H9 (cell line): ENCODE measurements at regions not wholly inside any gene's neighbourhood (a gene's known extent, or its start where the extent isn't known, plus 50 kb on each side); places are given as distances from the start of the nearest gene placed in this dataset.

Experiments used
- DNase-seq: peaks from one replicate; pipeline ENCODE4 v3.0.0-alpha.2; 2017
- H2AFZ ChIP-seq: one replicate; pipeline ENCODE4 v1.6.1; 2013; ENCODE audit warnings: mild to moderate bottlenecking, low read length, control low read depth, moderate library complexity
- H2AK5ac ChIP-seq: 2 replicates; pipeline ENCODE4 v1.6.1; 2013; ENCODE audit warnings: low read length, control low read depth, mixed read lengths; ENCODE audit not compliant: insufficient read length
- H2BK120ac ChIP-seq: one replicate; pipeline ENCODE4 v1.6.1; 2013; ENCODE audit warnings: low read depth, mild to moderate bottlenecking, low read length, control low read depth, inconsistent platforms; ENCODE audit not compliant: poor library complexity, severe bottlenecking
- H2BK12ac ChIP-seq: 2 replicates; pipeline ENCODE4 v1.6.1; 2013; ENCODE audit warnings: low read length, control low read depth, mixed read lengths, low read depth; ENCODE audit not compliant: insufficient read length
- H2BK15ac ChIP-seq: 2 replicates; pipeline ENCODE4 v1.6.1; 2013; ENCODE audit warnings: low read depth, low read length, control low read depth
- H2BK20ac ChIP-seq: one replicate; pipeline ENCODE4 v1.6.1; 2013; ENCODE audit warnings: low read depth, mild to moderate bottlenecking, low read length, control low read depth, inconsistent platforms; ENCODE audit not compliant: poor library complexity, severe bottlenecking
- H2BK5ac ChIP-seq: 2 replicates; pipeline ENCODE4 v1.6.1; 2013; ENCODE audit warnings: low read length, control low read depth, mixed read lengths; ENCODE audit not compliant: insufficient read length
- H3K14ac ChIP-seq: 2 replicates; pipeline ENCODE4 v1.6.1; 2013; ENCODE audit warnings: low read length, control low read depth; ENCODE audit not compliant: insufficient read depth
- H3K18ac ChIP-seq: 2 replicates; pipeline ENCODE4 v1.6.1; 2013; ENCODE audit warnings: low read depth, mild to moderate bottlenecking, mixed read lengths, low read length, control low read depth; ENCODE audit not compliant: insufficient read length
- H3K23ac ChIP-seq: 2 replicates; pipeline ENCODE4 v1.6.1; 2013; ENCODE audit warnings: low read length, control low read depth, mixed read lengths, low read depth; ENCODE audit not compliant: insufficient read length
- H3K23me2 ChIP-seq: 2 replicates; pipeline ENCODE4 v1.6.1; 2013; ENCODE audit warnings: low read depth, mild to moderate bottlenecking, mixed read lengths, low read length, control low read depth; ENCODE audit not compliant: insufficient read length, poor library complexity, severe bottlenecking
- H3K27ac ChIP-seq: 2 replicates; pipeline ENCODE4 v1.5.1; 2013; ENCODE audit warnings: low read length, control low read depth, mixed read lengths, low read depth; ENCODE audit not compliant: insufficient read length
- H3K27me3 ChIP-seq: 2 replicates; pipeline ENCODE4 v1.6.1; 2013; ENCODE audit warnings: low read length, control low read depth, inconsistent platforms; ENCODE audit not compliant: insufficient read depth
- H3K4ac ChIP-seq: 2 replicates; pipeline ENCODE4 v1.6.1; 2013; ENCODE audit warnings: low read depth, mild to moderate bottlenecking, control low read depth, inconsistent platforms, low read length, moderate library complexity
- H3K4me1 ChIP-seq: 2 replicates; pipeline ENCODE4 v1.6.1; 2013; ENCODE audit warnings: low read length, control low read depth, inconsistent platforms; ENCODE audit not compliant: insufficient read depth
- H3K4me2 ChIP-seq: 2 replicates; pipeline ENCODE4 v1.6.1; 2013; ENCODE audit warnings: low read length, control low read depth, mixed read lengths; ENCODE audit not compliant: insufficient read length, insufficient read depth
- H3K56ac ChIP-seq: 2 replicates; pipeline ENCODE4 v1.6.1; 2013; ENCODE audit warnings: low read depth, mild to moderate bottlenecking, mixed read lengths, low read length, control low read depth; ENCODE audit not compliant: insufficient read length
- H3K79me1 ChIP-seq: 2 replicates; pipeline ENCODE4 v1.6.1; 2013; ENCODE audit warnings: low read depth, mild to moderate bottlenecking, moderate library complexity, low read length, control low read depth, inconsistent platforms; ENCODE audit not compliant: insufficient read depth, poor library complexity, severe bottlenecking
- H3K79me2 ChIP-seq: 2 replicates; pipeline ENCODE4 v1.6.1; 2013; ENCODE audit warnings: low read length, control low read depth, inconsistent platforms; ENCODE audit not compliant: insufficient read depth
- H3K9ac ChIP-seq: 2 replicates; pipeline ENCODE4 v1.6.1; 2013; ENCODE audit warnings: low read length, control low read depth, mixed read lengths; ENCODE audit not compliant: insufficient read length; ENCODE audit errors: extremely low read depth
- H3K9me3 ChIP-seq: one replicate; pipeline ENCODE4 v1.6.1; 2013; ENCODE audit warnings: low read depth, low read length, inconsistent platforms; ENCODE audit not compliant: control insufficient read depth
- H3T11ph ChIP-seq: one replicate; pipeline ENCODE4 v1.6.1; 2013; ENCODE audit warnings: mild to moderate bottlenecking, low read length, control low read depth, inconsistent platforms
- H4K20me1 ChIP-seq: one replicate; pipeline ENCODE4 v1.6.1; 2013; ENCODE audit not compliant: control insufficient read depth, insufficient read length, insufficient read depth
- H4K5ac ChIP-seq: 2 replicates; pipeline ENCODE4 v1.6.1; 2013; ENCODE audit warnings: low read depth, mild to moderate bottlenecking, mixed read lengths, low read length, control low read depth; ENCODE audit not compliant: insufficient read length
- H4K8ac ChIP-seq: replicated peaks from 2 replicates; pipeline ENCODE4 v1.6.1; 2013; ENCODE audit warnings: low read length, control low read depth, mixed read lengths, low read depth; ENCODE audit not compliant: insufficient read length
- H4K91ac ChIP-seq: 2 replicates; pipeline ENCODE4 v1.6.1; 2013; ENCODE audit warnings: low read depth, mild to moderate bottlenecking, moderate library complexity, mixed read lengths, low read length, control low read depth; ENCODE audit not compliant: insufficient read length
- H3K27ac Mint-ChIP-seq, 3 experiments: 2 replicates in 2 of 3; 3 replicates in 1 of 3; pipeline ENCODE4 v1.8.0; 2020 to 2021; ENCODE audit warnings: mixed read lengths in 3 of 3, mild to moderate bottlenecking in 1 of 3, moderate library complexity in 1 of 3
- H3K27me3 Mint-ChIP-seq: 2 replicates; pipeline ENCODE4 v1.8.0; 2021; ENCODE audit warnings: low read depth, mild to moderate bottlenecking, moderate library complexity, mixed read lengths
- H3K36me3 Mint-ChIP-seq, 3 experiments: 2 replicates in 2 of 3; 3 replicates in 1 of 3; pipeline ENCODE4 v1.8.0; 2020 to 2021; ENCODE audit warnings: low read depth in 3 of 3, mixed read lengths in 3 of 3; ENCODE audit not compliant: insufficient read depth in 1 of 3
- H3K4me1 Mint-ChIP-seq, 2 experiments: 2 replicates each; pipeline ENCODE4 v1.8.0; 2020; ENCODE audit warnings: mixed read lengths in 2 of 2
- H3K4me3 Mint-ChIP-seq, 2 experiments: 2 replicates in 1 of 2; 3 replicates in 1 of 2; pipeline ENCODE4 v1.8.0; 2020 to 2021; ENCODE audit warnings: mild to moderate bottlenecking in 2 of 2, mixed read lengths in 2 of 2, moderate library complexity in 1 of 2
- H3K9me3 Mint-ChIP-seq, 2 experiments: 2 replicates in 1 of 2; 3 replicates in 1 of 2; pipeline ENCODE4 v1.8.0; 2020; ENCODE audit warnings: mild to moderate bottlenecking in 2 of 2, mixed read lengths in 2 of 2, moderate library complexity in 1 of 2
- TF ChIP-seq, protein P1 (sequence below): fragments of 200-600 bp; sonication (generic); conservative IDR thresholded peaks from 3 replicates; pipeline ENCODE4 v1.8.0; 2021; ENCODE audit warnings: antibody characterized with exemption, mild to moderate bottlenecking

GRCh38 chr12:5124401-5124800 is 80.7 kb downstream of the KCNA5 start:
- H2AK5ac ChIP-seq, result no peak overlapping the region
- H3K56ac ChIP-seq, result no peak overlapping the region
- H3K14ac ChIP-seq, result no peak overlapping the region
- H2BK20ac ChIP-seq, result no peak overlapping the region
- Mint-ChIP-seq H3K4me3 (no peak overlapping the region), H3K9me3 (peaks cover 2% of the 10 kb centered on the region in 2 experiments; a peak in 2 of 5 replicates), H3K27me3 (no peaks in the 10 kb centered on the region; the same call in 1 of the 2 replicates), H3K4me1 (no peaks in the 10 kb centered on the region), H3K36me3 (peaks cover 0 to 4% (median 1%) of the 10 kb centered on the region in 3 experiments; a peak in 1 of 7 replicates), H3K27ac (no peak overlapping the region)
- no peak overlapping the region for H3K27ac ChIP-seq
- no peak overlapping the region for H3K4me2 ChIP-seq
- no peaks in the 10 kb centered on the region for H4K20me1 ChIP-seq
- H3K23ac ChIP-seq, result no peak overlapping the region
- H3K9me3 ChIP-seq, result no peaks in the 10 kb centered on the region
- no peak overlapping the region for H3K4ac ChIP-seq
- H2BK12ac ChIP-seq, result no peak overlapping the region
- H2BK120ac ChIP-seq, result no peak overlapping the region
- no peak overlapping the region for H3T11ph ChIP-seq
- H2BK15ac ChIP-seq, result no peak overlapping the region
- TF ChIP-seq, protein P1, sequence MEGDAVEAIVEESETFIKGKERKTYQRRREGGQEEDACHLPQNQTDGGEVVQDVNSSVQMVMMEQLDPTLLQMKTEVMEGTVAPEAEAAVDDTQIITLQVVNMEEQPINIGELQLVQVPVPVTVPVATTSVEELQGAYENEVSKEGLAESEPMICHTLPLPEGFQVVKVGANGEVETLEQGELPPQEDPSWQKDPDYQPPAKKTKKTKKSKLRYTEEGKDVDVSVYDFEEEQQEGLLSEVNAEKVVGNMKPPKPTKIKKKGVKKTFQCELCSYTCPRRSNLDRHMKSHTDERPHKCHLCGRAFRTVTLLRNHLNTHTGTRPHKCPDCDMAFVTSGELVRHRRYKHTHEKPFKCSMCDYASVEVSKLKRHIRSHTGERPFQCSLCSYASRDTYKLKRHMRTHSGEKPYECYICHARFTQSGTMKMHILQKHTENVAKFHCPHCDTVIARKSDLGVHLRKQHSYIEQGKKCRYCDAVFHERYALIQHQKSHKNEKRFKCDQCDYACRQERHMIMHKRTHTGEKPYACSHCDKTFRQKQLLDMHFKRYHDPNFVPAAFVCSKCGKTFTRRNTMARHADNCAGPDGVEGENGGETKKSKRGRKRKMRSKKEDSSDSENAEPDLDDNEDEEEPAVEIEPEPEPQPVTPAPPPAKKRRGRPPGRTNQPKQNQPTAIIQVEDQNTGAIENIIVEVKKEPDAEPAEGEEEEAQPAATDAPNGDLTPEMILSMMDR, result no peak
- H3K79me2 ChIP-seq, result no peaks in the 10 kb centered on the region
- H3K27me3 ChIP-seq, result no peaks in the 10 kb centered on the region
- no peaks in the 10 kb centered on the region for H3K23me2 ChIP-seq
- H4K91ac ChIP-seq, result no peak overlapping the region
- H3K4me1 ChIP-seq, result no peaks in the 10 kb centered on the region
- H2AFZ ChIP-seq, result no peak overlapping the region
- H3K9ac ChIP-seq, result no peak overlapping the region
- no peaks in the 10 kb centered on the region for H3K79me1 ChIP-seq
- no peak overlapping the region for H4K5ac ChIP-seq
- no peak overlapping the region for H4K8ac ChIP-seq
- no peak overlapping the region for H2BK5ac ChIP-seq
- DNase-seq, result no peak
- H3K18ac ChIP-seq, result no peak overlapping the region
